Cardiac fibroblast (primary cell): ENCODE measurements at regions not wholly inside any gene's neighbourhood (a gene's known extent, or its start where the extent isn't known, plus 50 kb on each side); places are given as distances from the start of the nearest gene placed in this dataset.
A peak's percentile ranks its signal among the peaks of the same experiment; 100 is the strongest.

Source experiments
- DNase-seq, 2 donors: peaks; one replicate each; pipeline versions ENCODE4 v3.0.0 to v3.0.0-alpha.2; 2010; ENCODE audit warnings: low read depth in 2 of 2
- H3K4me3 ChIP-seq, 2 donors: replicated peaks in 1 of 2; 1 replicate in 1 of 2; 2 replicates in 1 of 2; pipeline ENCODE4 v1.5.1; 2011; ENCODE audit warnings: low read depth in 2 of 2, low read length in 2 of 2, mild to moderate bottlenecking in 2 of 2, moderate library complexity in 1 of 2
- CTCF ChIP-seq: IDR thresholded peaks from one replicate; pipeline ENCODE4 v1.5.1; 2011; ENCODE audit warnings: low read depth, mild to moderate bottlenecking, low read length, inconsistent platforms

GRCh38 chr15:88707771-88708654 is 69.2 kb downstream of the ISG20 start:
- DNase-seq: peak; percentile 18 to 47
- H3K4me3 ChIP-seq: no peak overlapping the region
- TF ChIP-seq CTCF: no peak

GRCh38 chr15:88708655-88709054 is 69.8 kb downstream of the ISG20 start:
- peak; percentile 61 to 67 for DNase-seq
- no peak for TF ChIP-seq CTCF

GRCh38 chr15:88710027-88710715 is 71.4 kb downstream of the ISG20 start:
- no peak for DNase-seq
- H3K4me3 ChIP-seq: no peak overlapping the region
- no peak for TF ChIP-seq CTCF

More at GRCh38 chr15:88708655-88709054, 69.8 kb downstream of the ISG20 start:
- H3K4me3 ChIP-seq: no peak overlapping the region

GRCh38 chr15:88711806-88712205 is 73.0 kb downstream of the ISG20 start:
- no peak overlapping the region for H3K4me3 ChIP-seq
- no peak for DNase-seq
- TF ChIP-seq CTCF: no peak

- H3K4me3 ChIP-seq: no peak overlapping the region
- DNase-seq: no peak
- TF ChIP-seq CTCF: no peak
Measured at GRCh38 chr15:88714782-88715372, 76.1 kb downstream of the ISG20 start.

- no peak overlapping the region for H3K4me3 ChIP-seq
- no peak for DNase-seq
- no peak for TF ChIP-seq CTCF
Measured at GRCh38 chr15:88716543-88717381, 77.9 kb downstream of the ISG20 start.
